ENCODE measurements at regions not wholly inside any gene's neighbourhood (a gene's known extent, or its start where the extent isn't known, plus 50 kb on each side); places are given as distances from the start of the nearest gene placed in this dataset.

DNA sequence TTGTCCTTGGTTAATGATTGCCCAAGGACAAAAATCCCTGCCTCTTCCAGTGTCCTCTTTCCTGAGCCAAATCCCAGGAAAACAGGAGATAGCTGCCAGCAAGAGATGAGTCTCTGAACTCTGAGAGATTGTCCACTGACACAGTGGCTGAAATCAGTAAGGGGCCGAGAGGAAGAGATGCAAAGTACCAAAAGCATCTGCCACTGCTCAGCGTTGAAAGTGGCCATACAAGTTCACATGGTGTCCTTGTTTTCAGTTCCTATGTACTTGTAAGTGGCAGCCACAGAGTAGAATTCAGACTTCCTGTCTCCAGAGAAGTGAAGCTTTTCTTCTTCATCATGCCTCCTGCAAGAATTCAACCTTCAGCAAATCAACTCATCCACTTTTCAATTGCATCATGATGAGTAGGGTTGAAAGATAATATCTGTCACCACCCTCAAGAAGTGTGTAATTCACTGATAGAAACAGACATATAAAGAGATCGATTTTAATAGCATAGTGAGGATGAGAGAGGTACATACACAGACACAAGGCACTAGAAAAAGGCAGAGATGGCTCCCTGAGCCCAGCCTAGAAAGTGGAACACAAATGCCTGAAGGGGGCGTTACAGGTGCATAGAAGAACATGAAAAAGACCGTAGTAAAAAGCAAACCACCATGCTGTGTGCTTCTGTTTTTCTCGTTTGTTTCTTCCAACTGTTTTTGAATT lies 185.8 kb downstream of the MRPL39 start:
- 37% methylated on average over 3 of the region's 6 CpGs for WGBS (ENCODE audit: insufficient coverage)
- Histone ChIP-seq H3K4me1 (ENCODE audit: control extremely low read depth in 1 of 4, control insufficient read depth in 4 of 4, insufficient read depth in 4 of 4, low read length in 3 of 4) (peaks cover 5 to 21% (median 9%) of the 10 kb centered on the region in 4 experiments), H3K9me3 (ENCODE audit: control extremely low read depth in 1 of 5, control insufficient read depth in 4 of 5, insufficient read depth in 2 of 5, low read depth in 1 of 5, low read length in 4 of 5) (no peaks in the 10 kb centered on the region), H3K4me3 (ENCODE audit: control insufficient read depth in 1 of 7, extremely low read depth in 1 of 7, insufficient read depth in 4 of 7, low read depth in 2 of 7, low read length in 6 of 7) (peak overlapping the region in 1 of 7 experiments; percentile 24), H3K36me3 (ENCODE audit: control insufficient read depth in 4 of 4, insufficient read depth in 4 of 4, low read length in 3 of 4) (no peaks in the 10 kb centered on the region), H3K27ac (ENCODE audit: insufficient read depth in 1 of 2, low read depth in 1 of 2, low read length in 2 of 2, poor library complexity in 1 of 2, severe bottlenecking in 2 of 2) (no peak overlapping the region), H3K27me3 (replicated peaks in 2 of 5; ENCODE audit: control insufficient read depth in 4 of 5, insufficient read depth in 5 of 5, low read length in 4 of 5) (no peaks in the 10 kb centered on the region)
- CTCF ChIA-PET: interaction anchor here (0.7 to 3.2 kb wide), 5 partner anchors 9 to 285 kb away, joined by 3 to 10 read pairs (median 3); partner anchors contain the start of gene MRPL39
- peak; percentile 70 to 86 (median 86) for DNase-seq
- POLR2A ChIA-PET: no interaction called here

DNA sequence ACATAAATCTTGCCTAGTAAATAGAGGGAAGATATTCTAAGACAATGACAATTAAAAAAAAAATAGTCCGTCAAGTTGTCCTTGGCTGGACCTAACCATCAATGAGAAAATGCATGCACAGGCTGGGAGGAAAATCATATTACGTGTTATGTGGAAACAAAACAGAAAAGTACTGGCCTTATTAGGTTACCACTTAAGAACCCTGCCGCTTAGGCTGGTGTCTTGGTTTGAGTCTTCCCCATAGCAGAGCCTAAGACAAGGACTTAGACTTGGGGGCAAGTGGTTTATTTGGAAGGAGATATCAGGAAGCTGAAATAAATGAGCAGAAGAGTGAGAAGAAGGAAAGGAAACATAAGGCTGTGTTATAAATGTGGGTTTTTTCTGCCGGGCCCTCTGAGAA lies 186.4 kb downstream of the MRPL39 start:
- CTCF ChIA-PET: interaction anchor here (0.6 to 3.2 kb wide), 5 partner anchors 8 to 187 kb away, joined by 3 to 10 read pairs (median 4); partner anchors contain the start of gene MRPL39
- no peak overlapping the region for H3K4me3 ChIP-seq (ENCODE audit: control insufficient read depth in 1 of 7, extremely low read depth in 1 of 7, insufficient read depth in 4 of 7, low read depth in 2 of 7, low read length in 6 of 7)
- H3K27ac ChIP-seq (ENCODE audit: insufficient read depth in 1 of 2, low read depth in 1 of 2, low read length in 2 of 2, poor library complexity in 1 of 2, severe bottlenecking in 2 of 2): no peak overlapping the region
- 100% methylated on average over 2 of the region's 4 CpGs for WGBS (ENCODE audit: insufficient coverage)
- peaks cover 5 to 21% (median 9%) of the 10 kb centered on the region in 4 experiments for H3K4me1 ChIP-seq (ENCODE audit: control extremely low read depth in 1 of 4, control insufficient read depth in 4 of 4, insufficient read depth in 4 of 4, low read length in 3 of 4)
- no peaks in the 10 kb centered on the region for H3K9me3 ChIP-seq (ENCODE audit: control extremely low read depth in 1 of 5, control insufficient read depth in 4 of 5, insufficient read depth in 2 of 5, low read depth in 1 of 5, low read length in 4 of 5)
- no peaks in the 10 kb centered on the region for H3K36me3 ChIP-seq (ENCODE audit: control insufficient read depth in 4 of 4, insufficient read depth in 4 of 4, low read length in 3 of 4)
- no peaks in the 10 kb centered on the region for H3K27me3 ChIP-seq (replicated peaks in 2 of 5; ENCODE audit: control insufficient read depth in 4 of 5, insufficient read depth in 5 of 5, low read length in 4 of 5)
- POLR2A ChIA-PET: no interaction called here
- DNase-seq: no peak

DNA sequence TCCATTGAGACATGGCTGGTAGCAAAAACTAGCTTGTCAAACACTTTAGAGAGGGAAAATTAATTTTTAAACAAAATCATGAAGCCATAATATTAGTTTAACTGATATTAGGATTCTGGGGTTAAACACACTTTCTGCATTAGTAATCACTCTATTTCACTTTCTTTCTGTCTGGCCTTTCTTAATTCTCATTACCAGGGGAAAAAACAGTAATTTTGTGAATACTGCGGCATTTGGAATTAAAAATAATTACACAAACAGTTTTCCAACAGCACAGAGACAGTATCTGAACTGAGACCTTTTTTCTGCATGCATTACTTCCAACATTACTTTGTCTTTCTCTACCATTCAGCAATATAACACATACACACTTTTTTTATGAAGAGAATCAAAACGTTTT lies 190.6 kb downstream of the MRPL39 start:
- POLR2A ChIA-PET: no interaction called here
- no peak overlapping the region for H3K4me3 ChIP-seq (ENCODE audit: control insufficient read depth in 1 of 7, extremely low read depth in 1 of 7, insufficient read depth in 4 of 7, low read depth in 2 of 7, low read length in 6 of 7)
- CTCF ChIA-PET: no interaction called here
- DNase-seq: no peak
- H3K27ac ChIP-seq (ENCODE audit: insufficient read depth in 1 of 2, low read depth in 1 of 2, low read length in 2 of 2, poor library complexity in 1 of 2, severe bottlenecking in 2 of 2): no peak overlapping the region
- WGBS (ENCODE audit: insufficient coverage): no CpG with 5 or more reads among the region's 2 CpGs
- H3K4me1 ChIP-seq (ENCODE audit: control extremely low read depth in 1 of 4, control insufficient read depth in 4 of 4, insufficient read depth in 4 of 4, low read length in 3 of 4): peaks cover 5 to 9% (median 8%) of the 10 kb centered on the region in 4 experiments
- H3K36me3 ChIP-seq (ENCODE audit: control insufficient read depth in 4 of 4, insufficient read depth in 4 of 4, low read length in 3 of 4): no peaks in the 10 kb centered on the region
- H3K27me3 ChIP-seq (replicated peaks in 2 of 5; ENCODE audit: control insufficient read depth in 4 of 5, insufficient read depth in 5 of 5, low read length in 4 of 5): no peaks in the 10 kb centered on the region
- H3K9me3 ChIP-seq (ENCODE audit: control extremely low read depth in 1 of 5, control insufficient read depth in 4 of 5, insufficient read depth in 2 of 5, low read depth in 1 of 5, low read length in 4 of 5): peaks cover 0 to 5% (median 4%) of the 10 kb centered on the region in 5 experiments

DNA sequence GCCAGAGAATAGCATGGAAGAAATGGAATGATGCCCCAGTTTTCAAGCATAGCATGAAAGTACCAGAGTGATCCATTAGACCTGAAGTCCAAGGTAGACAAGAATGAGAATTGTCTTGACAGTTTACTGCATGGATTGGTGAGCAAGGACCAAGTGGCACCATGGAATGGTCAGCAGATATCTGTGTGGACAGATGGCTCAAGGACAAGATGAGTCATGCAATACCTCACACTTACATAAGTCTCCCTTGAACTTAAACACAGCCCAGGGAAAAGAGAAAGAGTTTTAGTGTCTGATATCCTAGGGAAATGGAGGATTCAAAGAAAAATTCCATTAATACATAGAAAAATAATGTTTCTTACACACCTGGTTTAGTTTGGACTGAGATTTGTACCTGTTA lies 195.2 kb downstream of the MRPL39 start:
- ChIA-PET CTCF (interaction anchor here (0.9 to 1.4 kb wide), 4 partner anchors 9 to 17 kb away, joined by 3 to 5 read pairs (median 4); no protein-coding TSS in a partner anchor), POLR2A (no interaction called here)
- Histone ChIP-seq H3K27me3 (replicated peaks in 2 of 5; ENCODE audit: control insufficient read depth in 4 of 5, insufficient read depth in 5 of 5, low read length in 4 of 5) (no peaks in the 10 kb centered on the region), H3K4me3 (ENCODE audit: control insufficient read depth in 1 of 7, extremely low read depth in 1 of 7, insufficient read depth in 4 of 7, low read depth in 2 of 7, low read length in 6 of 7) (no peak overlapping the region), H3K27ac (ENCODE audit: insufficient read depth in 1 of 2, low read depth in 1 of 2, low read length in 2 of 2, poor library complexity in 1 of 2, severe bottlenecking in 2 of 2) (no peak overlapping the region), H3K9me3 (ENCODE audit: control extremely low read depth in 1 of 5, control insufficient read depth in 4 of 5, insufficient read depth in 2 of 5, low read depth in 1 of 5, low read length in 4 of 5) (peaks cover 0 to 5% (median 4%) of the 10 kb centered on the region in 5 experiments), H3K4me1 (ENCODE audit: control extremely low read depth in 1 of 4, control insufficient read depth in 4 of 4, insufficient read depth in 4 of 4, low read length in 3 of 4) (peaks cover 7 to 16% (median 12%) of the 10 kb centered on the region in 4 experiments), H3K36me3 (ENCODE audit: control insufficient read depth in 4 of 4, insufficient read depth in 4 of 4, low read length in 3 of 4) (no peaks in the 10 kb centered on the region)
- DNase-seq: no peak

DNA sequence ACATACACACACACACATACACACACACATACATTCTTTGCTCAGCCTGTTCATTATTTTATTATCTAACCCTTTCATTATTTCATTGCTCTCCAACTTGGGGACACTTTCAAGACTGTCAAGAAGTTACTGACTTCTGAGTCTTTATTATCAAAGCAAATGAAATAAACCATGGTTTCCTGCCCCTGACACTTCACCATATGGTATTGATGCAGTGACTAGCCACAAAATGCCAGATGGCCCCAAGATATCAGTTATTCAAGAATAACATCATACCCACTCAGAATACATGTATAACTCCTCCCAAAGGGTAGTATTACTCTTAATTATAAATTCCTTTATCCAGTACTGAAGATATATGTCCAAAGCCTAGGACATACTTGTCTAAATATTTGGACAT lies 197.3 kb downstream of the MRPL39 start:
- ChIA-PET POLR2A (no interaction called here), CTCF (no interaction called here)
- peak; percentile 67 to 96 (median 93) for DNase-seq
- no peaks in the 10 kb centered on the region for H3K27me3 ChIP-seq (replicated peaks in 2 of 5; ENCODE audit: control insufficient read depth in 4 of 5, insufficient read depth in 5 of 5, low read length in 4 of 5)
- peaks cover 0 to 5% (median 4%) of the 10 kb centered on the region in 5 experiments for H3K9me3 ChIP-seq (ENCODE audit: control extremely low read depth in 1 of 5, control insufficient read depth in 4 of 5, insufficient read depth in 2 of 5, low read depth in 1 of 5, low read length in 4 of 5)
- peaks cover 7 to 19% (median 12%) of the 10 kb centered on the region in 4 experiments for H3K4me1 ChIP-seq (ENCODE audit: control extremely low read depth in 1 of 4, control insufficient read depth in 4 of 4, insufficient read depth in 4 of 4, low read length in 3 of 4)
- no peak overlapping the region for H3K4me3 ChIP-seq (ENCODE audit: control insufficient read depth in 1 of 7, extremely low read depth in 1 of 7, insufficient read depth in 4 of 7, low read depth in 2 of 7, low read length in 6 of 7)
- no peaks in the 10 kb centered on the region for H3K36me3 ChIP-seq (ENCODE audit: control insufficient read depth in 4 of 4, insufficient read depth in 4 of 4, low read length in 3 of 4)
- no peak overlapping the region for H3K27ac ChIP-seq (ENCODE audit: insufficient read depth in 1 of 2, low read depth in 1 of 2, low read length in 2 of 2, poor library complexity in 1 of 2, severe bottlenecking in 2 of 2)

DNA sequence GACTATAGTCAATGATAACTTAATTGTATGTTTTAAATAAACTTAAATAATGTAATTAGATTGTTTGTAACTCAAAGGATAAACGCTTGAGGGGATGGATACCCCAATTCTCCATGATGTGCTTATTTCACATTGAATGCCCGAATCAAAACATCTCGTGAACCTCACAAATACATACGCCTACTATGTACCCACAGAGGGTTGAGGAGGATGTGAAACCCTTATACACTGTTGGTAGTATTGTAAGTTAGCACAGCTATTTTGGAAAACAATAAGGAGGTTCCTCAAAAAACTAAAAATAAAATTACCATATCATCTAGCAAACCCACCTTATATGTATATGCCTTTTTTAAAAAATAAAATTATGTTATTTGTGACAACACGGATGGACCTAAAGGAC lies 198.6 kb downstream of the MRPL39 start:
- Histone ChIP-seq H3K27ac (ENCODE audit: insufficient read depth in 1 of 2, low read depth in 1 of 2, low read length in 2 of 2, poor library complexity in 1 of 2, severe bottlenecking in 2 of 2) (no peak overlapping the region), H3K27me3 (replicated peaks in 2 of 5; ENCODE audit: control insufficient read depth in 4 of 5, insufficient read depth in 5 of 5, low read length in 4 of 5) (no peaks in the 10 kb centered on the region), H3K9me3 (ENCODE audit: control extremely low read depth in 1 of 5, control insufficient read depth in 4 of 5, insufficient read depth in 2 of 5, low read depth in 1 of 5, low read length in 4 of 5) (no peaks in the 10 kb centered on the region), H3K36me3 (ENCODE audit: control insufficient read depth in 4 of 4, insufficient read depth in 4 of 4, low read length in 3 of 4) (no peaks in the 10 kb centered on the region), H3K4me1 (ENCODE audit: control extremely low read depth in 1 of 4, control insufficient read depth in 4 of 4, insufficient read depth in 4 of 4, low read length in 3 of 4) (peaks cover 7 to 19% (median 12%) of the 10 kb centered on the region in 4 experiments), H3K4me3 (ENCODE audit: control insufficient read depth in 1 of 7, extremely low read depth in 1 of 7, insufficient read depth in 4 of 7, low read depth in 2 of 7, low read length in 6 of 7) (no peak overlapping the region)
- WGBS (ENCODE audit: insufficient coverage): no CpG with 5 or more reads among the region's 5 CpGs
- CTCF ChIA-PET: interaction anchor here (1.4 kb wide), 1 partner anchor 9 kb away, joined by 3 read pairs; no protein-coding TSS in a partner anchor
- POLR2A ChIA-PET: no interaction called here
- DNase-seq: no peak

DNA sequence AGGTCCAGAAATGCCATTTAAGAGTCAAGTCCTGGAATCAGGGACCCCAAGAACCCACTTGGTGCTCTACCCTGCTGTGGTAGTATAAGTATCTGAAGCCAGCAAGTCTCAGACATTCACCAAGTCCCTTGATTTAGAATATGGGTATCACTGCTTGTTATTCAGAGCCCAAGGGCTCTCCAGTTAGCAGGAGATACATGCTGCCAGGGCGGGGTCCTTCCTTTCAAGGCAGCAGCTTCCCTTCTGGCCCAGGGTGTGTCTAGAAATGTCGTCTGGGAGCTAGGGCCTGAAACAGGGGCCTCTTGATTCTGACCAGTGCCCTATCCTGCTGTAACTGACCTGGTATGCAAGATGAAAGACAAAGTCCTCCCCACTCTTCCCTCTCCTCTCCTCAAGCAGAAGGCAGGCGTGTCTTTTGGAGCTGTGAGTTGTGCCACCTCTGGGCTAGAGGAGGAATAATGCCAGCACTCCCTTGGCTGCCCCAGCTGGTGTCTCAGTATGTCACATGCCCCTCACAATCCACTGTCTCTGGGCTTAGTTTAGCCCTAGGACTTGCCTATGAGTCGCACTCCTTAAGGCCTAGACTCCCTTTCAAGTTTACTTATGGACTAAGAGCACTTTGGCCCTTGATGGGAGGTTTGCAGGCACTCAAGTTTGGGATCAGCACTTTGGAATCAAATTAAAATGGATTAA lies 200.2 kb downstream of the MRPL39 start:
- Histone ChIP-seq H3K36me3 (ENCODE audit: control insufficient read depth in 4 of 4, insufficient read depth in 4 of 4, low read length in 3 of 4) (no peaks in the 10 kb centered on the region), H3K9me3 (ENCODE audit: control extremely low read depth in 1 of 5, control insufficient read depth in 4 of 5, insufficient read depth in 2 of 5, low read depth in 1 of 5, low read length in 4 of 5) (no peaks in the 10 kb centered on the region), H3K4me1 (ENCODE audit: control extremely low read depth in 1 of 4, control insufficient read depth in 4 of 4, insufficient read depth in 4 of 4, low read length in 3 of 4) (peaks cover 7 to 21% (median 15%) of the 10 kb centered on the region in 4 experiments), H3K4me3 (ENCODE audit: control insufficient read depth in 1 of 7, extremely low read depth in 1 of 7, insufficient read depth in 4 of 7, low read depth in 2 of 7, low read length in 6 of 7) (no peak overlapping the region), H3K27ac (ENCODE audit: insufficient read depth in 1 of 2, low read depth in 1 of 2, low read length in 2 of 2, poor library complexity in 1 of 2, severe bottlenecking in 2 of 2) (no peak overlapping the region), H3K27me3 (replicated peaks in 2 of 5; ENCODE audit: control insufficient read depth in 4 of 5, insufficient read depth in 5 of 5, low read length in 4 of 5) (no peaks in the 10 kb centered on the region)
- no peak for DNase-seq
- CTCF ChIA-PET: interaction anchor here (1.4 kb wide), 1 partner anchor 11 kb away, joined by 3 read pairs; no protein-coding TSS in a partner anchor
- POLR2A ChIA-PET: no interaction called here
- 96% methylated on average over 3 of the region's 4 CpGs for WGBS (ENCODE audit: insufficient coverage)
